Prostate gland (tissue), 2 donors: ENCODE measurements at regions not wholly inside any gene's neighbourhood (a gene's known extent, or its start where the extent isn't known, plus 50 kb on each side); places are given as distances from the start of the nearest gene placed in this dataset.
"Not testable (repeated sequence)": the region's sequence is repeated elsewhere in the genome, so short reads cannot be mapped to it uniquely, and the experiment has no call there.

Source experiments
- DNase-seq: peaks from one replicate; pipeline ENCODE4 v3.0.0-alpha.2; 2019; ENCODE audit warnings: low spot score
- H3K27ac ChIP-seq, 2 donors: fragments of 200-600 bp; sonication (generic); 2 replicates each; pipeline ENCODE4 v1.5.1; 2017 to 2019
- H3K27me3 ChIP-seq: fragments of 200-600 bp; sonication (generic); replicated peaks from 2 replicates; pipeline ENCODE4 v1.5.1; 2019; ENCODE audit not compliant: insufficient read depth
- H3K36me3 ChIP-seq, 2 donors: fragments of 200-600 bp; sonication (generic); 1 replicate in 1 of 2; 2 replicates in 1 of 2; pipeline versions ENCODE4 v1.5.1 to v1.8.1; 2017 to 2019
- H3K4me1 ChIP-seq: fragments of 200-600 bp; sonication (generic); replicated peaks from 2 replicates; pipeline ENCODE4 v1.5.1; 2019
- H3K4me3 ChIP-seq, 2 donors: fragments of 200-600 bp; sonication (generic); 2 replicates each; pipeline ENCODE4 v1.5.1; 2017 to 2019
- H3K9me3 ChIP-seq: fragments of 200-600 bp; sonication (generic); 2 replicates; pipeline ENCODE4 v1.5.1; 2017
- POLR2A ChIP-seq: fragments of 450-650 bp; IDR thresholded peaks from one replicate; pipeline ENCODE4 v1.6.1; 2016; ENCODE audit warnings: antibody characterized with exemption, mild to moderate bottlenecking
- POLR2AphosphoS5 ChIP-seq: sonication (generic); formaldehyde crosslinking; IDR thresholded peaks from one replicate; pipeline ENCODE4 v1.6.1; 2017; ENCODE audit warnings: antibody characterized with exemption
- WGBS: methylation state at CpG from one replicate; pipeline ENCODE4 v1.1.5; 2018; 5-methylcytosine and 5-hydroxymethylcytosine counted together
- intact Hi-C: fragments of 100-400 bp; cut with DNase I; formaldehyde crosslinking; loops from one replicate; pipeline ENCODE4 v1.14.2; 2022
- TF ChIP-seq, protein P1 (sequence below), 4 experiments: fragments of 200-600 bp in 2 of 4; fragments of 450-650 bp in 2 of 4; sonication (generic) in 2 of 4; IDR thresholded peaks; 1 replicate in 3 of 4; 2 replicates in 1 of 4; pipeline ENCODE4 v1.5.1; 2016 to 2019; ENCODE audit warnings: antibody characterized with exemption in 4 of 4, mild to moderate bottlenecking in 2 of 4, moderate library complexity in 2 of 4

DNA sequence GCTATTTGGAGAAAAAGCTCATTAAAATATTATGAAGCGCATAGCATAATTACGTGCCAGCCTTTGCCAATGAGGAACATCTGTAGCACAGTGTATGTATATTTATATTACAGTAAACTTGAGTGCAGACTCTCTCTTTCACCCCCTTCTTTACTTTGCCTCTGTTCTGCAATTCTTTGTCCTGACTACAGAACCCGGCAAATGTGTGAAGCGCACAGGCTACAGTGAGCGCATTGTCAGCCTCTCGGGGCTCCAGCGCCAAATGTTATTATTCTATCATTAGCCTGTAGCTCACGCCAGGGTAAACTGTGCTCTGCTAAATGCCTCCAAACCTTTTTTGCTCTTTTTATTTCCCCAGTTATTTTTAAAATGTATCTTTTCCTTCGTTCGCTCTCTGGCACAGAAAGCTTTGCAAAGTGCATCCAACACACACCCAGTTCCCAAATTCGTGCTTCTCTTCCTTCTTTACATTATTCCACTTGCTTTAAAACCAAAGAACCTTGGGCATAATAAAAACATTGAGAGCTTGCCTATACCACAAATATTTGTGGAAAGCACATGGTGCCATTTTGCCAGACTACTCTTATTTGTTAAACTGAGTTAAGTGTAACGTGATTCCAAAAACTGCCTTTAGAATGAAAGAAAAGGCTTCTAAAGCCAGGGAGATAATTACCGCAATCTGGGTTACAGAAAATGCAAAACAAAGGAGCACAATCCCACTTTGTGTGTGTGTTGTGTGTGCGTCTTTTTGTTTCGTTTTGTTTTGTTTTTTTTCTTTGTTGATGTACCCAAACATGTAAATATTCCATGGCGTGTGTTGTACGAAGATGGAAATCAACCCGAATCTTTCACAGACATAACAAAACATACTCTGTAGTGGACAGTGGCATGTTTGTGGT is 164.1 kb upstream of the MPDZ start:
- 60% methylated on average over 18 of the region's 18 CpGs for WGBS
- Histone ChIP-seq H3K4me3 (no peak overlapping the region), H3K4me1 (no peaks in the 10 kb centered on the region), H3K27me3 (no peaks in the 10 kb centered on the region), H3K27ac (no peak overlapping the region), H3K36me3 (no peaks in the 10 kb centered on the region), H3K9me3 (no peaks in the 10 kb centered on the region)
- TF ChIP-seq POLR2A (no peak), POLR2AphosphoS5 (no peak)
- TF ChIP-seq, protein P1, sequence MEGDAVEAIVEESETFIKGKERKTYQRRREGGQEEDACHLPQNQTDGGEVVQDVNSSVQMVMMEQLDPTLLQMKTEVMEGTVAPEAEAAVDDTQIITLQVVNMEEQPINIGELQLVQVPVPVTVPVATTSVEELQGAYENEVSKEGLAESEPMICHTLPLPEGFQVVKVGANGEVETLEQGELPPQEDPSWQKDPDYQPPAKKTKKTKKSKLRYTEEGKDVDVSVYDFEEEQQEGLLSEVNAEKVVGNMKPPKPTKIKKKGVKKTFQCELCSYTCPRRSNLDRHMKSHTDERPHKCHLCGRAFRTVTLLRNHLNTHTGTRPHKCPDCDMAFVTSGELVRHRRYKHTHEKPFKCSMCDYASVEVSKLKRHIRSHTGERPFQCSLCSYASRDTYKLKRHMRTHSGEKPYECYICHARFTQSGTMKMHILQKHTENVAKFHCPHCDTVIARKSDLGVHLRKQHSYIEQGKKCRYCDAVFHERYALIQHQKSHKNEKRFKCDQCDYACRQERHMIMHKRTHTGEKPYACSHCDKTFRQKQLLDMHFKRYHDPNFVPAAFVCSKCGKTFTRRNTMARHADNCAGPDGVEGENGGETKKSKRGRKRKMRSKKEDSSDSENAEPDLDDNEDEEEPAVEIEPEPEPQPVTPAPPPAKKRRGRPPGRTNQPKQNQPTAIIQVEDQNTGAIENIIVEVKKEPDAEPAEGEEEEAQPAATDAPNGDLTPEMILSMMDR (IDR thresholded peaks at IDR 0.05), result no peak
- intact Hi-C loops, result loop anchor here (10.0 kb wide), 1 partner anchor 241 kb away; no protein-coding TSS in a partner anchor
- no peak for DNase-seq

DNA sequence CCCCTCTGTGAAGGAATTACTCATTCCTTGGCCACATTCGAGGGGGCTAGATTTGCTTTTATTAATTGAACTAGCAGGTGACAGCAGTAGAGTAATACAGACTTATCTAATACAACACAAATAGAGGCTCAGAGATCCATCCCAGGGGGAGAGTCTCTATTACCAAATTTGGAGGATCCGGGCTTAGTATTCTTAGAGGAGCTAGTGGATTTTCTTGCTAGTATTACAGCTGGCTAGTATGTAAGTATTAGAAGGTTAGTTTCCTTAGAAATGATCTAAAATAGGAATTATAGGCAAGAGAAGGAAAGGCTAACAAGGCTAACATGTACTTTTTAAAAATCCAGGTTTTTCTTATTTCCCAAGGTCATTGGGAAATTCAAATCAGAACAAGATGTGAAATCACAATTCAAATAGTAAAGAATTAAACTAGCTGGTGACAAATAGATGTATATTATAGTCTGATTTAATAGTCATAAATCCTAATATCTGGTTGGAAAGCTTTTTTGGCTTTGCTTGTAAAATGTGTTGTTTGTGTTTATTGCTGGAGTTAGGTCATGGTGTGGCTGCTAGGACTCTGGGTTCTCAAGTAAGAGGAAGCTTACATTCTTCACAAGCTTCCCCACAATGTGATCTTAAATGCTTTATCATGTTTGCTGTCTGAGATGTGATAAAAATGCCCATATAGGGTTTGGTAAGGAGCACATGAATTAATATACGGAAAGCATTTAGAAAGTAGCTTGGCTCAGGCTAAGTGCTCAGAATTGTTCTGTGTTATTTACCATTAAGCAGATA is 160.4 kb upstream of the MPDZ start:
- WGBS, result 79% methylated on average over 3 of the region's 3 CpGs
- H3K27ac ChIP-seq, result no peak overlapping the region
- DNase-seq, result no peak
- no peaks in the 10 kb centered on the region for H3K9me3 ChIP-seq
- H3K4me1 ChIP-seq, result no peaks in the 10 kb centered on the region
- no peak for TF ChIP-seq POLR2A
- TF ChIP-seq, protein P1 (IDR thresholded peaks at IDR 0.05), result no peak
- no peak for TF ChIP-seq POLR2AphosphoS5
- intact Hi-C loops, result loop anchor here (10.0 kb wide), 1 partner anchor 245 kb away; no protein-coding TSS in a partner anchor
- no peaks in the 10 kb centered on the region for H3K27me3 ChIP-seq
- H3K36me3 ChIP-seq, result no peaks in the 10 kb centered on the region
- H3K4me3 ChIP-seq, result no peak overlapping the region

DNA sequence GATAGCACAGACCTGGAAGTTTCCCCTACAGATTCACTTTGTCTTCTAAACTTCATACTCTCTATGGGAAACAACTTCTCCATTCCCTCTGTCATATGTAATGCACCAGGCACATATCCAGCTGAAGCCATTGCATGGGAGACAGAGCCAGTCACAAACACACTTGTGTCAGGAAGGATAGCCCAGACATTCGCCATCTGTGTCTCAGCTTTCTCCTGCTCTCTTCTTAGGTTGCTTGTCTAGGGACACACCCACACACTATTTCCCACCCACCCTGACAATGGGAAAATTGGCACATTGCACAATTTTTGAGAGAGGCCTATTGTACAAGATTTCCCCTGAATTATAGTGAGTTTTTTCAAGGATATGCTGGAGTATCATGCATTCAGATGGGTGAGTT is 158.4 kb upstream of the MPDZ start:
- intact Hi-C loops, result no loop called here
- whole genome bisulfite sequencing, result 100% methylated on average over 1 of the region's 1 CpG

DNA sequence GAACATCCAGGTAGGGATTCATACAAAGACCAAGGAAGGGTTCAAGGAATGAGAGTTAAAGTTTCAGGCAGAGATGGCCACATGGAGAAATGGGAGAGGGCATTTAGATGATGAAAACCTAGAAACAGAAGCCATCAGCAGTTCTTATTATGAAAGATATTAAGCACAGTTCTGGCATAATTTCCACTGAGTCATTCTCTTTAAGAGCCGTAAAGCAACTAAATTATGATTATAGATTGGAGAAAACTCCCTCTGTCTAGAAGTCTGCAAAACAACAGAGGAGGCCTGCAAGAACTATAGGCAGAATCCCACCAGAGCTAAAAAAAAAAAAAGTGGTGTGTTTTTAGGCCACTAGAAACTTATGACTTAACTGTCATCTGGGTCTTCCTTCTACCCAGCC is 157.1 kb upstream of the MPDZ start:
- intact Hi-C loops, result no loop called here
- 96% methylated on average over 1 of the region's 1 CpG for WGBS
- Histone ChIP-seq H3K4me3 (no peak overlapping the region), H3K27ac (no peak overlapping the region), H3K36me3 (no peaks in the 10 kb centered on the region), H3K9me3 (no peaks in the 10 kb centered on the region), H3K27me3 (no peaks in the 10 kb centered on the region), H3K4me1 (no peaks in the 10 kb centered on the region)
- DNase-seq, result no peak
- TF ChIP-seq, protein P1 (IDR thresholded peaks at IDR 0.05), result no peak
- no peak for TF ChIP-seq POLR2AphosphoS5
- TF ChIP-seq POLR2A, result no peak

More for the DNA sequence above, 158.4 kb upstream of the MPDZ start:
- TF ChIP-seq, protein P1 (IDR thresholded peaks at IDR 0.05), result no peak
- TF ChIP-seq POLR2A, result no peak
- no peak for TF ChIP-seq POLR2AphosphoS5
- Histone ChIP-seq H3K4me1 (no peaks in the 10 kb centered on the region), H3K9me3 (no peaks in the 10 kb centered on the region), H3K27me3 (no peaks in the 10 kb centered on the region), H3K36me3 (no peaks in the 10 kb centered on the region), H3K4me3 (no peak overlapping the region), H3K27ac (no peak overlapping the region)
- no peak for DNase-seq

DNA sequence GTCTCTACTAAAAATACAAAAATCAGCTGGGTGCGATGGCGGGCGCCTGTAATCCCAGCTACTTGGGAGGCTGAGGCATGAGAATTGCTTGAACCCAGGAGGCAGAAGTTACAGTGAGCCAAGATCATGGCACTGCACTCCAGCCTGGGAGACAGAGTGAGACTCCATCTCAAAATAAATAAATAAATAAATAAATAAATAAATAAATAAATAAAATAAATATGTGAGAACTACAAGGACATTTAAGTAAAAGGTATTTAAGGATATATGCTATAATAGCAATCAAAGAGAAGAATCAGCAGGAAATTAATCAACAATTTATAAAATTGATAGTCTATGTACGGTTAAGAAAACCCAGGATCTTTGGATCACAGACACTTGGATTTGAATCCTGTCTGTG is 154.0 kb upstream of the MPDZ start:
- 92% methylated on average over 4 of the region's 4 CpGs for WGBS
- DNase-seq, H3K36me3 ChIP-seq, H3K9me3 ChIP-seq, H3K27me3 ChIP-seq, intact Hi-C loops, H3K4me1 ChIP-seq, H3K4me3 ChIP-seq, H3K27ac ChIP-seq: not testable (repeated sequence)
